Omental fat pad (tissue), 3 donors: ENCODE measurements at regions not wholly inside any gene's neighbourhood (a gene's known extent, or its start where the extent isn't known, plus 50 kb on each side); places are given as distances from the start of the nearest gene placed in this dataset.

Experiments used
- ATAC-seq: fragments of 150-250 bp; one replicate; pipeline ENCODE4 v1.9.1; 2016; ENCODE audit warnings: mild to moderate bottlenecking, moderate library complexity; ENCODE audit not compliant: low FRiP score
- DNase-seq: peaks from one replicate; pipeline ENCODE4 v3.0.0-alpha.2; 2019; ENCODE audit warnings: low spot score
- TF ChIP-seq, protein P1 (sequence below), 3 donors: fragments of 450-650 bp; IDR thresholded peaks; one replicate each; pipeline ENCODE4 v1.5.1; 2016 to 2017; ENCODE audit warnings: antibody characterized with exemption in 3 of 3, mild to moderate bottlenecking in 3 of 3, moderate library complexity in 2 of 3

DNA sequence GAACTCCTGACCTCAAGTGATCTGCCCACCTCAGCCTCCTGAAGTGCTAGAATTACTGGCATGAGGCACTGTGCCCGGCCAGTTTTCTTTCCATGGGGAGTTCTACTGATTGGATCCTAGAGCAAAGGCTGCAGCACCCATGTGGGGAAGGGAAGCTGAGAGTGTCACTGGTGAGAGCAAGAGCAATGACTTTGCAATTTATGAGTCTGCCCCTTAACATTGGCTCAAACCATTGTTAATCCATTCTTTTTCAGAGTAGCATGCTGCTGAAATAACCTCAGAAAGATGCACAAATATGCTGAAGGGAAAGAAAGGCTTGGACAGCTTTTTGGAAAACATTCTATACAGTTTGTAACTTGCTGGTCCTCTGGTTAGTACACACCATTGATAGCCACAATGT, 116.4 kb upstream of the PPARGC1A start:
- ATAC-seq (no peak), DNase-seq (no peak)
- TF ChIP-seq, protein P1, sequence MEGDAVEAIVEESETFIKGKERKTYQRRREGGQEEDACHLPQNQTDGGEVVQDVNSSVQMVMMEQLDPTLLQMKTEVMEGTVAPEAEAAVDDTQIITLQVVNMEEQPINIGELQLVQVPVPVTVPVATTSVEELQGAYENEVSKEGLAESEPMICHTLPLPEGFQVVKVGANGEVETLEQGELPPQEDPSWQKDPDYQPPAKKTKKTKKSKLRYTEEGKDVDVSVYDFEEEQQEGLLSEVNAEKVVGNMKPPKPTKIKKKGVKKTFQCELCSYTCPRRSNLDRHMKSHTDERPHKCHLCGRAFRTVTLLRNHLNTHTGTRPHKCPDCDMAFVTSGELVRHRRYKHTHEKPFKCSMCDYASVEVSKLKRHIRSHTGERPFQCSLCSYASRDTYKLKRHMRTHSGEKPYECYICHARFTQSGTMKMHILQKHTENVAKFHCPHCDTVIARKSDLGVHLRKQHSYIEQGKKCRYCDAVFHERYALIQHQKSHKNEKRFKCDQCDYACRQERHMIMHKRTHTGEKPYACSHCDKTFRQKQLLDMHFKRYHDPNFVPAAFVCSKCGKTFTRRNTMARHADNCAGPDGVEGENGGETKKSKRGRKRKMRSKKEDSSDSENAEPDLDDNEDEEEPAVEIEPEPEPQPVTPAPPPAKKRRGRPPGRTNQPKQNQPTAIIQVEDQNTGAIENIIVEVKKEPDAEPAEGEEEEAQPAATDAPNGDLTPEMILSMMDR (IDR thresholded peaks at IDR 0.05) = no peak

DNA sequence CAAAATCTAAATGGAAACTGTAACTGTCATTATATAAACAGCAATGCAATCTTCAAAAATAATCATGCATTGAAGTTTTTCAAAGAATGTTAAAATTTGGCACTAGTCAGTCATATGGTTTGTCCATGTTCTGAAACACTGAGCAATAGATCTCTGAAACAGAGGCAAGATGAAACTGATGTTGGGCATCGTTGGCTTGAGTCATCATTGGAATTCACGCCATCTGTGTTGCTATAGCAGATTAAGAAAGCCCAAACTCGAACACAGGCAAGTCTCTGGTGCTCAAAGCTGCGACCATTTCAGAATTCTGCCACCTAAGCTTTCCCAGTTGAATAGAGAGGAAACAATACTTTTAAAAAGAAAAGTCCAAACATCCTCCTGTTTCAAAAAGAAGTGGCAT, 114.1 kb upstream of the PPARGC1A start:
- DNase-seq = no peak
- no peak for ATAC-seq
- TF ChIP-seq, protein P1 (IDR thresholded peaks at IDR 0.05) = no peak

DNA sequence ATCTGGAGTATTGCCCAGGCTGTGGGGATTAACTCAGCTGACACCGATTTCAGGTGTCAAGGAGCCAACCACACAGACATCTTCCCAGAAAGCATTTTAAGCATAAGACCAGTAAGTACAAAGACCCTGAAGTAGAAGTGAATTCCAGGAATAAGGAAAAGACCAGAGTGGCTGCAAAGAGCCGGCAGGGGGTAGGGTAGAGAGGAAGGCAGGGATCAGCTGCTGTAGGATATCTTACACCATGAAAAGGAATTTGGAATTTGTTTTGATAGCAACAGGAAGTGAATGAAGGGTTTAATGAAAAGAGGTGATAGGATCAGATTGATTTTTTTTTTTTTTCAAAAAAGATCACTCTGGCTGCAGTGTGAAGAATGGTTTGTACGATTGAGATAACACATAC, 113.6 kb upstream of the PPARGC1A start:
- ATAC-seq (no peak), DNase-seq (no peak)
- TF ChIP-seq, protein P1 (IDR thresholded peaks at IDR 0.05) = no peak

- ATAC-seq (no peak), DNase-seq (no peak)
- TF ChIP-seq, protein P1 (IDR thresholded peaks at IDR 0.05) = no peak
Observed at GRCh38 chr4:24002330-24002966, 112.6 kb upstream of the PPARGC1A start.

- DNase-seq (no peak), ATAC-seq (no peak)
- TF ChIP-seq, protein P1 (IDR thresholded peaks at IDR 0.05) = no peak
Observed at GRCh38 chr4:24001486-24002329, 111.9 kb upstream of the PPARGC1A start.

- ATAC-seq (no peak), DNase-seq (no peak)
- TF ChIP-seq, protein P1 (IDR thresholded peaks at IDR 0.05) = no peak
Observed at GRCh38 chr4:24000470-24000831, 110.6 kb upstream of the PPARGC1A start.
